HG02885 (cell line): ENCODE measurements at regions not wholly inside any gene's neighbourhood (a gene's known extent, or its start where the extent isn't known, plus 50 kb on each side); places are given as distances from the start of the nearest gene placed in this dataset.
"Not testable (repeated sequence)": the region's sequence is repeated elsewhere in the genome, so short reads cannot be mapped to it uniquely, and the experiment has no call there.

Experiments
- ATAC-seq: cut with Tn5 transposase; IDR thresholded peaks from one replicate; pipeline ENCODE4 v1.9.1; 2021; ENCODE audit warnings: mild to moderate bottlenecking; ENCODE audit not compliant: unreplicated experiment, poor library complexity

- no peak for ATAC-seq
Measured at GRCh38 chr9:129459547-129460322, 161.2 kb downstream of the C9orf50 start.

DNA sequence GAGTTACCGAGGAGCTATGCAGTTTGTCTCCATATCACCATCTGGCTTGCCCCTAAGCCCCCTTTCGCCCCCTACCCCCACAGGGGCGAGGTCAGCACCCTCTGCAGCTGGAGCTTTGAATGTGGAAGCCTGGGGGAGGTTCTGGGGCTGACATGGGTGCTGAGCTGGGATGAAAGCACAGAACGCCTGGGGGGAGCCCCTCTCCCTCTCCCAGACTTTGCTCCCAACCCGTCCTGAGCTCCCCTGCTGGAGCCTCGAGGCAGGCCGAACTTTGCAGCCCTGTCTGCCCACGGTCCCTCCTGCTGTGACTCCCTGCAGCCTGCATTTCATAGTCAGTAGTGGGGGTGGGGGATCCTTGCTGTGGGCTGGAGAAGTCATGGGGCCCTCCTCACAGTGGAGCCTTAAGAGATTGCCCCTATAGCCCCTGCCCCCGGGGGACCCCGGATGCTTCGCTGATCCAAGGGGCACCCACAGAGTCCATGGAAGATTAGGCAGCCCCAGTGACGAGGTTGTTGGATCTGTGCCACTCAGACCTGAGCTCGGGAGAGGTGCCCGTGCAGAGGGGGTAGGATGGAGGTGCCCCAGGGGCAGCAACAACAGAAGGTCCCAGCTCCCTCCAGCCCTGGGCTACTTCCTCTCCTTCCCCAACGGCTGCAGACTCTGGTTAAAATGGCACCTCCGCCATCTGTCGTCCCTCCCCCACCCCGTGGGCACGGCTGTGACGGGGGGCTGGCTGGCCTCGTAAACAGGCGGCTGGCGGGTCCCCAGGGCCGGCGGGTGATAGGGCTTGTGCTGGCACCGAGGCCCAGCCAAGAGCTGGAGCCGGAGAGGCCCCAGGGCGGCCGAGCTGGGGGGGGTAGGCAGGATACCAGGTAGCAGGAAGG is 162.0 kb downstream of the C9orf50 start:
- ATAC-seq, result no peak

DNA sequence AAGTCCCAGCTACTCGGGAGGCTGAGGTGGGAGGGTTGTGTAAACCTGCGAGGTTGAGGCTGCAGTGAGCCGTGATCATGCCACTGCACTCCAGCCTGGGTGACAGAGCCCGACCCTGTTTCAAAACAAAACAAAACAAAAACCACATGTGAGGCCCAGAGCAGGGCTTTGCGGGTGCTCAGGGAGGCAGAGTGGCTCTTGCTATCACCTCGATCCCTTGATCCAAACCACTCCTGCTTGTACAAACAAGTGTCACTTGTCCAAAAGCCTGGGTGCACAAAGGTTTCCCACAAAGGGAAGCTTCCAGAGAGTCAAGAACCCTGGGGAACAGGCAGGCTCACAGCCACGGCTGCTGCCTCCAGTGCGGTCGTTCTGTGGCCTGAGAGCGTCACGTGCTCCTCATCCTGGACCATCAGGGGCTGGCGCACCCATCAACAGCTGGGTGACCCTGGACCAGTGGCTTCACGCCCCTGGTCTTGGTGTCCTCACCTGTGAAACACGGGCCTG is 162.7 kb downstream of the C9orf50 start:
- ATAC-seq, result peak; percentile 62

- ATAC-seq, result no peak
Measured at GRCh38 chr9:129457325-129457779, 163.5 kb downstream of the C9orf50 start.

- ATAC-seq, result no peak
Measured at GRCh38 chr9:129456549-129457324, 164.2 kb downstream of the C9orf50 start.

DNA sequence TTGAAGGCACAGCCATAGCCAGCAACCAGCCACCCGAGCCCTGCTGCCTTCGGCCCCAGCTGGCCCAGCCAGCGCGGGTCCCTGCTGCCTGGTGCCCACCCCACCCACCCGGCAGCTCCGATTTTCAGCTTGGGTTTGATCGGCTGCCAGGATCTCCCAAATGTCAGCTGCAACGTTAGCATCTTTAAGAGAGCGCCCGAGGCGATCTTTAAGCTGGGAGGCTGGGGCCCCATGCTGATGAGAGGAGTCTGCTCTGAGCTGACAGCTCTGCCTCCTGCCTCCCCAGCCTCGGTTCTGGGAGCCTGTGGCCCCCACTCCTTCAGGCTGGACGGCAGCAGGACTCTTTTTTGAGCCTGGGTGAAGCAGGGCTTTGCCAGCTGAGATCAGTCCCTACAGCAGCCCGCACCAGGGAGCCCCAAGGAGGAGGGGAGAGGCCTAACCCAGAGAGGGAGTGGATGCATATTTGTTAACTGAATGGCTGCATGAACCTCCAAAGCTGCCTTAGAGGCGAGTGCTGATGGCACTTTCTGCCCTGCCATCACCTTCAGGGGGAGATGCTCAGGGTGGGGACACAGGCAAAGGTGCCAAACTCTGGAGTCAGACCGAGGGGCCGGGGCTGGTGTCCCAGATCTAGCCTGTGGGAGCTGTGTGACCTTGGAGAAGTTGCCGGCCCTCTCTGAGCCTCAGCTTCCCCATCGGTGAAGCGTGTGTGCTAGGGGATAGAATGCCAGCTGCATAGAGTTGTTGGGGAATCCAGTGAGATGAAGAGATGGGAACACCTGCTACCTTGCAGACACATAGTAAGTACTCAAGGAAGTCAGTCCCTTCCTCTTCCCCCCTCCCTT is 165.5 kb downstream of the C9orf50 start:
- ATAC-seq, result no peak

- no peak for ATAC-seq
Measured at GRCh38 chr9:129454467-129455067, 166.3 kb downstream of the C9orf50 start.

- ATAC-seq, result no peak
Measured at GRCh38 chr9:129453734-129454133, 167.2 kb downstream of the C9orf50 start.

GRCh38 chr9:129451669-129452068 is 169.2 kb downstream of the C9orf50 start:
- ATAC-seq, result no peak

- ATAC-seq, result no peak
Measured at GRCh38 chr9:129451089-129451656, 169.7 kb downstream of the C9orf50 start.

DNA sequence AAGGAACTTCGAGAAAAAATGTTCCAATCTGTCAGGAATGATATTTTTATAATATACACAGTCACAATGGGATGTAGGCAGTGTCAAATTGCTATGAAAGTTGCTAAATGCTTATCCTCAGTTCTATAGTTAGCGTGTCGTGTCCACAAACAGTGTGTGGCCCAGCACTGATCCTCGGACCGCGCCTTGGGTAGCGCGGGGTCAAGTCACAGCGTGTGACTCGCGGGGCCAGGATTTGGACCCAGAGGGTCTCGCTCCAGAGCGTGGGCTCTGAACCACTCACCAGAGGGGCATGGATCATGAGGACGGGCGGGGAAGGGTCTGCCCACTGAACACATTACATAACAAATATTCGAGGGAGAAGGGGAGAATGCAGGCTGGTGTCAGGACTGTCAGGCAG is 171.8 kb downstream of the C9orf50 start:
- no peak for ATAC-seq

- no peak for ATAC-seq
Measured at GRCh38 chr9:129446828-129447550, 173.9 kb downstream of the C9orf50 start.

DNA sequence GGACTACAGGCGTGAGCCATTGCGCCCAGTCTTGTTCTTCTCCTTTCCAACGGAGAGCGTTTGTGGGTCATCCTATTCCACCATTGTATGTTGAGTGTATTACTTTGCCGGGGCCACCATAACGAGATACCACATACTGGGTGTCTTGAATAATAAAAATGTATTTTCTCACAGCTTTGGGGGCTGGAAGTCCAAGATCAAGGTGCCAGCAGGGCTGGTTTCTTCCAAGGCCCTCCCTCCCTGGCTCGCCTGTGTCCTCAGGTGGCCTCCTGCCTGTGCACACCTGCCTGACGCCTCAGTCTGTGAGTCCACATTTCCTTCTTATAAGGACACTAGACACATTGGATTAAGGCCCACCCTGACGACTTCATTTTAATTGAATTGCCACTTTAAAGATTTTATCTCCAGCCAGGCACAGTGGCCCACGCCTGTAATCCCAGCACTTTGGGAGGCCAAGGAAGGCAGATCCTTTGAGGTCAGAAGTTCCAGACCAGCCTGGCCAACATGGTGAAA is 175.1 kb downstream of the C9orf50 start:
- no peak for ATAC-seq

GRCh38 chr9:129443515-129444164 is 177.3 kb downstream of the C9orf50 start:
- not testable (repeated sequence) for ATAC-seq

GRCh38 chr9:129442803-129443511 is 177.9 kb downstream of the C9orf50 start:
- ATAC-seq, result no peak

GRCh38 chr9:129441852-129442251 is 179.0 kb downstream of the C9orf50 start:
- no peak for ATAC-seq
